NCI-H345 treated with DMSO at 0.1 percent for 48 hours (cell line): ENCODE measurements at regions not wholly inside any gene's neighbourhood (a gene's known extent, or its start where the extent isn't known, plus 50 kb on each side); places are given as distances from the start of the nearest gene placed in this dataset.
"Not testable (repeated sequence)": the region's sequence is repeated elsewhere in the genome, so short reads cannot be mapped to it uniquely, and the experiment has no call there.

ENCODE experiments used
- DNase-seq: peaks from one replicate; lab custom pipeline; 2025; ENCODE audit not compliant: unreplicated experiment; lab: John Stamatoyannopoulos, UW

- no peak for DNase-seq
Observed at GRCh38 chr6:121901432-121901831, 466.0 kb downstream of the GJA1 start.

- no peak for DNase-seq
Observed at GRCh38 chr6:121904559-121904958, 469.1 kb downstream of the GJA1 start.

GRCh38 chr6:121912905-121913304 lies 477.5 kb downstream of the GJA1 start:
- DNase-seq: no peak

- DNase-seq: no peak
Observed at GRCh38 chr6:121917263-121917829, 481.9 kb downstream of the GJA1 start.

- DNase-seq: no peak
Observed at GRCh38 chr6:121917834-121918559, 481.5 kb upstream of the HSF2 start.

- no peak for DNase-seq
Observed at GRCh38 chr6:121920616-121921015, 478.8 kb upstream of the HSF2 start.

- no peak for DNase-seq
Observed at GRCh38 chr6:121925024-121925423, 474.4 kb upstream of the HSF2 start.

GRCh38 chr6:121925534-121926255 lies 473.8 kb upstream of the HSF2 start:
- no peak for DNase-seq

- DNase-seq: no peak
Observed at GRCh38 chr6:121929301-121929700, 470.2 kb upstream of the HSF2 start.

- DNase-seq: no peak
Observed at GRCh38 chr6:121932076-121932991, 467.1 kb upstream of the HSF2 start.

GRCh38 chr6:121934451-121934850 lies 465.0 kb upstream of the HSF2 start:
- no peak for DNase-seq

- no peak for DNase-seq
Observed at GRCh38 chr6:121940728-121941127, 458.7 kb upstream of the HSF2 start.

- no peak for DNase-seq
Observed at GRCh38 chr6:121944354-121944753, 455.1 kb upstream of the HSF2 start.

GRCh38 chr6:121951123-121951522 lies 448.3 kb upstream of the HSF2 start:
- DNase-seq: no peak

- DNase-seq: no peak
Observed at GRCh38 chr6:121951918-121952379, 447.5 kb upstream of the HSF2 start.

GRCh38 chr6:121955401-121955800 lies 444.1 kb upstream of the HSF2 start:
- not testable (repeated sequence) for DNase-seq

GRCh38 chr6:121956782-121957181 lies 442.7 kb upstream of the HSF2 start:
- DNase-seq: no peak

GRCh38 chr6:121959501-121959900 lies 440.0 kb upstream of the HSF2 start:
- DNase-seq: no peak

- no peak for DNase-seq
Observed at GRCh38 chr6:121961619-121962125, 437.8 kb upstream of the HSF2 start.

- no peak for DNase-seq
Observed at GRCh38 chr6:121963826-121964225, 435.6 kb upstream of the HSF2 start.

GRCh38 chr6:121965739-121966138 lies 433.7 kb upstream of the HSF2 start:
- DNase-seq: no peak
